ENCODE measurements at regions not wholly inside any gene's neighbourhood (a gene's known extent, or its start where the extent isn't known, plus 50 kb on each side); places are given as distances from the start of the nearest gene placed in this dataset.

DNA sequence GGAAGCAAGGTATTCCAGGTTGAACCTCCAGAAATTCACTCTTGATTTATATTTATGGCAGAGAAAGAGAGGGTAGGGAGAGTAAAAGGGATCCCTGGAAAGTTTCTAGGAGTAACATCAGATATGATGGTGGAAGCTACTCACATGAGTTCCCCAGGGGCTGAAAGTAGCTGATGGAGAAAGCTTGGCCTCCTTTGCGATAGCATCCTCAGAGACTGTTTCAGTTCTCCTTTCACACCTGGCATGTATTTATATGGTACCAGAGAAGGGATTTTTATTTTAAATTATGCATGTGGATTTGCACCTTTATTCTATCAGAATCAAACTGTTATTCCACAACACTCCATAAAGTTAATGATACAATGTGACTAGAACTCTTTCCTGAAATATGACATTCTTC, 126.3 kb upstream of the OSR1 start:
- TF ChIP-seq ELF4 (IDR thresholded peaks at IDR 0.05) = no peak
- TF ChIP-seq LEF1 (IDR thresholded peaks at IDR 0.05; ENCODE audit: borderline replicate concordance) = no peak
- no peak for TF ChIP-seq ZNF384 (IDR thresholded peaks at IDR 0.05)
- TF ChIP-seq, protein P1, sequence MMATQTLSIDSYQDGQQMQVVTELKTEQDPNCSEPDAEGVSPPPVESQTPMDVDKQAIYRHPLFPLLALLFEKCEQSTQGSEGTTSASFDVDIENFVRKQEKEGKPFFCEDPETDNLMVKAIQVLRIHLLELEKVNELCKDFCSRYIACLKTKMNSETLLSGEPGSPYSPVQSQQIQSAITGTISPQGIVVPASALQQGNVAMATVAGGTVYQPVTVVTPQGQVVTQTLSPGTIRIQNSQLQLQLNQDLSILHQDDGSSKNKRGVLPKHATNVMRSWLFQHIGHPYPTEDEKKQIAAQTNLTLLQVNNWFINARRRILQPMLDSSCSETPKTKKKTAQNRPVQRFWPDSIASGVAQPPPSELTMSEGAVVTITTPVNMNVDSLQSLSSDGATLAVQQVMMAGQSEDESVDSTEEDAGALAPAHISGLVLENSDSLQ (IDR thresholded peaks at IDR 0.05) = no peak
- TF ChIP-seq ARNT (IDR thresholded peaks at IDR 0.05) = no peak
- TF ChIP-seq TARDBP (IDR thresholded peaks at IDR 0.05) = no peak
- TF ChIP-seq L3MBTL2 (conservative IDR thresholded peaks at IDR 0.05) = no peak
